Bronchial epithelial cell (primary cell): ENCODE measurements at regions not wholly inside any gene's neighbourhood (a gene's known extent, or its start where the extent isn't known, plus 50 kb on each side); places are given as distances from the start of the nearest gene placed in this dataset.
A peak's percentile ranks its signal among the peaks of the same experiment; 100 is the strongest.

Experiments
- DNase-seq: peaks from one replicate; pipeline ENCODE4 v3.0.0-alpha.2; 2010; ENCODE audit warnings: low read depth
- FAIRE-seq: peaks from 2 replicates; lab custom pipeline; 2011; peaks lifted over from hg19 to GRCh38; lab: Jason Lieb, UNC
- H3K27me3 ChIP-seq: 2 replicates; pipeline ENCODE4 v1.5.1; 2011; ENCODE audit warnings: low read length; ENCODE audit not compliant: control insufficient read depth, insufficient read depth
- H3K36me3 ChIP-seq: 2 replicates; pipeline ENCODE4 v1.5.1; 2011; ENCODE audit warnings: low read length; ENCODE audit not compliant: control insufficient read depth, insufficient read depth
- H3K4me3 ChIP-seq: 2 replicates; pipeline ENCODE4 v1.5.1; 2011; ENCODE audit warnings: mild to moderate bottlenecking, low read depth, low read length, control low read depth
- CTCF ChIP-seq: IDR thresholded peaks from 2 replicates; pipeline ENCODE4 v1.5.1; 2011; ENCODE audit warnings: mild to moderate bottlenecking, moderate library complexity, low read length, control low read depth, inconsistent platforms; ENCODE audit not compliant: insufficient read depth, severe bottlenecking

- Histone ChIP-seq H3K4me3 (no peak overlapping the region), H3K36me3 (no peaks in the 10 kb centered on the region), H3K27me3 (no peaks in the 10 kb centered on the region)
- TF ChIP-seq CTCF, result peak; percentile 88
- FAIRE-seq (no peak), DNase-seq (peak; percentile 70)
Observed at GRCh38 chr4:159446266-159446976, 343.5 kb downstream of the RAPGEF2 start.

GRCh38 chr4:159447296-159447695 is 344.4 kb downstream of the RAPGEF2 start:
- DNase-seq (no peak), FAIRE-seq (no peak)
- Histone ChIP-seq H3K36me3 (no peaks in the 10 kb centered on the region), H3K4me3 (no peak overlapping the region), H3K27me3 (no peaks in the 10 kb centered on the region)
- TF ChIP-seq CTCF, result no peak

GRCh38 chr4:159451006-159451405 is 348.1 kb downstream of the RAPGEF2 start:
- no peaks in the 10 kb centered on the region for H3K27me3 ChIP-seq
- H3K4me3 ChIP-seq, result no peak overlapping the region
- DNase-seq (peak; percentile 61), FAIRE-seq (no peak)
- no peaks in the 10 kb centered on the region for H3K36me3 ChIP-seq
- TF ChIP-seq CTCF, result no peak

GRCh38 chr4:159455675-159456237 is 352.9 kb downstream of the RAPGEF2 start:
- Histone ChIP-seq H3K36me3 (no peaks in the 10 kb centered on the region), H3K27me3 (no peaks in the 10 kb centered on the region), H3K4me3 (no peak overlapping the region)
- peak; percentile 66 for DNase-seq
- no peak for FAIRE-seq
- peak; percentile 59 for TF ChIP-seq CTCF

- no peaks in the 10 kb centered on the region for H3K27me3 ChIP-seq
Observed at GRCh38 chr4:159460371-159460770, 357.5 kb downstream of the RAPGEF2 start.

More at GRCh38 chr4:159460371-159460770, 357.5 kb downstream of the RAPGEF2 start:
- no peak overlapping the region for H3K4me3 ChIP-seq
- DNase-seq (no peak), FAIRE-seq (no peak)
- H3K36me3 ChIP-seq, result no peaks in the 10 kb centered on the region
- no peak for TF ChIP-seq CTCF
